ENCODE measurements at regions not wholly inside any gene's neighbourhood (a gene's known extent, or its start where the extent isn't known, plus 50 kb on each side); places are given as distances from the start of the nearest gene placed in this dataset.
"Not testable (repeated sequence)": the region's sequence is repeated elsewhere in the genome, so short reads cannot be mapped to it uniquely, and the experiment has no call there.

- no peak for DNase-seq (ENCODE audit: low spot score in 2 of 2)
- 68 to 77% methylated on average over 8 of the region's 8 CpGs for WGBS, 2 donors
- no peak for TF ChIP-seq POLR2A (IDR thresholded peaks at IDR 0.05)
- TF ChIP-seq CTCF (IDR thresholded peaks at IDR 0.05): no peak
- intact Hi-C loops (cut with DNase I; ENCODE audit: low total_unique reads): no loop called here
- H3K4me3 ChIP-seq (ENCODE audit: low read depth, poor library complexity, severe bottlenecking): no peak overlapping the region
Observed at GRCh38 chr2:203631068-203631757, 75.2 kb upstream of the CD28 start.

DNA sequence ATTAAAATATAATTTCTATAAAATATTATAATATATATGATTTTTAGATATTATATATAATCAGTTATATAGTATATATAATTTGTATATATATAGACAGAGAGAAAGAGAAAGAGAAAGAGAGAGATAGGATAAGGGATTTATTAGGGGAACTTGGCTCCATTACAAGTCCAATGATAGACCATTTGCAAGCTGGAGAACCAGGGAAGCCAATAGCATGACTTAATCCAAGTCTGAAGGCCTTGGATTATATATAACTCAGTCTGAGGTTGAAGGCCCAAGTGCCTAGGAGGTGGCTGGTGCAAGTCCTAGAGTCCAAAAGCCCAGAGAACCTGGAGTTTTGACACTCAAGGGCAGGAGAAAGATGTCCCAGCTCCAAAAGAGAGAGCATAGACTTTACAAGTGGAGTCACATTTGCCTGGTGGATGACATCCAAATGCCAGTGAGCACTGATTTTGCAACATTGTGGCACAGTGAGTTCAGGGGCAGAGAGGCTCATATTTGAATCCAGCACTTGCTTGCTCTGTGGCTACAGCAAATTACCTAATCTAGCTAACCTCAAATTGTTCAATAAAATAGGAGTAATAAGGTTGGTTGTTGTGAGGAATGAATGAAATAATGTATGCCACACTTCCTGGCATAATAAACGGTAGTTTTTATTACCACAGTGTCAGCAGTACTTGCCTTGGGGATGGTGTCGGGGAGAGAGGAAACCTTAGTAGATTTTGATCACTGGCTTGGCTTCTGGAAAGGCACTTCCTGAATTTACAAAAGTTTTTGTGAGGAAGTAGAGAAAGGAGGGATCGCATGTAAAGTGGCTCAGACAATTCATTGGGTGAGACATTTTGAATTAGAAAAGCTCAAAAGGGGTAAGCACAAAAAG lies 69.6 kb upstream of the CD28 start:
- H3K4me3 ChIP-seq (ENCODE audit: low read depth, poor library complexity, severe bottlenecking): no peak overlapping the region
- 21 to 29% methylated on average over 3 of the region's 3 CpGs for WGBS, 2 donors
- intact Hi-C loops (cut with DNase I; ENCODE audit: low total_unique reads): no loop called here
- DNase-seq (ENCODE audit: low spot score in 2 of 2): no peak
- TF ChIP-seq CTCF (IDR thresholded peaks at IDR 0.05) (no peak), POLR2A (IDR thresholded peaks at IDR 0.05) (no peak)

DNA sequence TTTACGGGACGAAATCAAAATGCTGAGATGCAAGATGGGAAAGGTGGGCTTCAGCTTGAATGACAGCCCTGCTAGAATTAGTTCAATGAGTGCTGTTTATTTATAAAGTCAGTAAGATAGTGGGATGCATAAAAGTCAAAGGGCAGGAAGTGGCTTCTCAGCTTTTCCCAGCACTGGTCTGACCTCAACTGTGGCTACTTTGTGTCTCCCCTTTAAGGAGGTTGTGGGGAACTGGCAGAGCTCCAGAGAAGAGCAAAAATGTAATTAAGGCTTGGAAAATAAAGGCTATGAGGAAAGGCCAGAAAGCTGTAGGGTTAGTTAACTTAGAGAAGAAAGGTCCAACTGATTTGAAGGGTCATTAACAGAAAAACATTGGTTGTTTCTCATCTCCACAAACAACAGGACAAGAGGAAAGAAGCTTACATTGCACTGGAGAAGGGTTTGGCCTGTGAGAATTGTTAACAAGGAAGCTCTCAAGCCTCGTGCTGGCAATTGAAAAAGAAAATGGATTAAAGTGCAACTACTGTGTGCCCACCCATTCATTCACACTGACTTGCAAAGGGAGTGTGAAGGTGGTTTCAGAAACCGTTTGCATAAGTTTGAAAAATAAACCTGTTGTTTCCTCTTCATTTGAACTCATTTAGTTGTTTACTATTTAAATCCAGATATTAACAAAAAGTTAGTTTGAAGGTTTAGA lies 68.8 kb upstream of the CD28 start:
- H3K4me3 ChIP-seq (ENCODE audit: low read depth, poor library complexity, severe bottlenecking): no peak overlapping the region
- TF ChIP-seq POLR2A (IDR thresholded peaks at IDR 0.05): no peak
- no peak for TF ChIP-seq CTCF (IDR thresholded peaks at IDR 0.05)
- no peak for DNase-seq (ENCODE audit: low spot score in 2 of 2)
- intact Hi-C loops (cut with DNase I; ENCODE audit: low total_unique reads): no loop called here
- 72 to 79% methylated on average over 4 of the region's 4 CpGs for WGBS, 2 donors

GRCh38 chr2:203641865-203642264 lies 64.6 kb upstream of the CD28 start:
- intact Hi-C loops (cut with DNase I; ENCODE audit: low total_unique reads); DNase-seq (ENCODE audit: low spot score in 2 of 2); H3K4me3 ChIP-seq (ENCODE audit: low read depth, poor library complexity, severe bottlenecking): not testable (repeated sequence)
- 96 to 97% methylated on average over 23 of the region's 23 CpGs for WGBS, 2 donors

DNA sequence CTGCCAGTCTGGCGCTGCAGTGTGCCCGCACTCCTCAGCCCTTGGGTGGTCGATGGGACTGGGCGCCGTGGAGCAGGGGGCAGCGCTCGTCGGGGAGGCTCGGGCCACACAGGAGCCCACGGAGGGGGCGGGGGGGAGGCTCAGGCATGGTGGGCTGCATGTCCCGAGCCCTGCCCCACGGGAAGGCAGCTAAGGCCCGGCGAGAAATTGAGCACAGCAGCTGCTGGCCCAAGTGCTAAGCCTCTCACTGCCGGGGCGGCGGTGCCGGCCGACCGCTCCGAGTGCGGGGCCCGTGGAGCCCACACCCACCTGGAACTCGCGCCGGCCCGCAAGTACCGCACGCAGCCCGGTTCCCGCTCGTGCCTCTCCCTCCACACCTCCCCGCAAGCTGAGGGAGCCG lies 63.6 kb upstream of the CD28 start:
- WGBS, 2 donors: 97 to 98% methylated on average over 23 to 24 of the region's 35 CpGs
- intact Hi-C loops (cut with DNase I; ENCODE audit: low total_unique reads); DNase-seq (ENCODE audit: low spot score in 2 of 2); H3K4me3 ChIP-seq (ENCODE audit: low read depth, poor library complexity, severe bottlenecking): not testable (repeated sequence)

DNA sequence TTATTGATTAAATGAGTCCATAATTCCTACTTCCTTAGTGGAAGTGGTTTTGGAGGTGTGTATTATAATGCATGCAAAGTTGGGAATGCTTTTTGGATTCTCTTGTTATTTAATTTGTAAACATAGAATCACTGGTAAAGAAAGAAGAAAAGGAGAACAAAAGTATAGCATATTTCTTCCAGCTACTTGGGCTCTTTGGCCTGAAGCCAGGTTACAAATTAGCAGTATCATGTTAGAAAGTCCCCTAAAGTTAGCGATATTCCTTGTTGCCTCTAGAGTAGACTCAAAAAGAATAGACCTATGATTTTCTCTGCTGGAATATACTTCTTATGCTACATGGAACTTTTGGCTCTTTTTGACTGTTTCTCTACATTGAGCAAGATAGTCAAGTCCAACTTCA lies 60.6 kb upstream of the CD28 start:
- DNase-seq (ENCODE audit: low spot score in 2 of 2): no peak
- TF ChIP-seq POLR2A (IDR thresholded peaks at IDR 0.05): no peak
- TF ChIP-seq CTCF (IDR thresholded peaks at IDR 0.05): no peak
- 88 to 92% methylated on average over 1 of the region's 1 CpG for WGBS, 2 donors
- H3K4me3 ChIP-seq (ENCODE audit: low read depth, poor library complexity, severe bottlenecking): no peak overlapping the region
- intact Hi-C loops (cut with DNase I; ENCODE audit: low total_unique reads): no loop called here

Measured in lower leg skin (tissue), 4 donors.